ENCODE measurements at regions not wholly inside any gene's neighbourhood (a gene's known extent, or its start where the extent isn't known, plus 50 kb on each side); places are given as distances from the start of the nearest gene placed in this dataset.

DNA sequence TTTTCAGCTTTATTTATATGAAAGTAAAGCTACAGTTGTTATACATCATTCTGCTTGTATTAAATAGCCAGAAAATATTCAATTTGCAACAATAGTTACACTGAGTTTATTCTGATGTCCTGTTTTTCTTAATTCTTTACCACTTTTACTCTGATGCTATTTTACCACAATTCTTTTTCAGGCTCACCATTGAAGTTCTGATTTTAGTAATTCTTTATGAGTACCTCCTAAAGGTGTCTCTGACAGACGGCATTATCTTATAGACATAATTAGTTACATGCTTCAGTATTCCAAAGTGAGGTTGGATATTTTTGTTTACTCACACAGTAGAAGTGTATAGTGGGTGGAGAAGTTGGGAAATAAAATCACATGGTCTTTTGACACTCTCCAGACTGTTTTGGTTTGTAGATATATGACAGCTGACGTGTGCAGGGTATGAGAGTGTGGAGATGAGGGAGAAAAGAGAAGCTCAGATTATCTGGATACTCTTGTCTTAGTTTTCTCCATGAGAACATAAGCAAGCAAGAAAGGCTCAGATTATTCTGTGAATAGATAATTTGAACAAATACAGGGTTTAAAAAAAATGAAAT, 97.4 kb downstream of the FBXO4 start:
- Histone ChIP-seq H3K4me3 (no peak overlapping the region), H3K9me3 (replicated peaks in 1 of 3) (peaks cover 0 to 3% (median 0%) of the 10 kb centered on the region in 3 donors), H3K4me1 (replicated peaks in 1 of 2) (no peaks in the 10 kb centered on the region), H3K27ac (no peak overlapping the region), H3K27me3 (no peaks in the 10 kb centered on the region), H3K36me3 (replicated peaks in 1 of 2) (no peaks in the 10 kb centered on the region)
- no peak for TF ChIP-seq POLR2A (IDR thresholded peaks at IDR 0.05)
- TF ChIP-seq, protein P1, sequence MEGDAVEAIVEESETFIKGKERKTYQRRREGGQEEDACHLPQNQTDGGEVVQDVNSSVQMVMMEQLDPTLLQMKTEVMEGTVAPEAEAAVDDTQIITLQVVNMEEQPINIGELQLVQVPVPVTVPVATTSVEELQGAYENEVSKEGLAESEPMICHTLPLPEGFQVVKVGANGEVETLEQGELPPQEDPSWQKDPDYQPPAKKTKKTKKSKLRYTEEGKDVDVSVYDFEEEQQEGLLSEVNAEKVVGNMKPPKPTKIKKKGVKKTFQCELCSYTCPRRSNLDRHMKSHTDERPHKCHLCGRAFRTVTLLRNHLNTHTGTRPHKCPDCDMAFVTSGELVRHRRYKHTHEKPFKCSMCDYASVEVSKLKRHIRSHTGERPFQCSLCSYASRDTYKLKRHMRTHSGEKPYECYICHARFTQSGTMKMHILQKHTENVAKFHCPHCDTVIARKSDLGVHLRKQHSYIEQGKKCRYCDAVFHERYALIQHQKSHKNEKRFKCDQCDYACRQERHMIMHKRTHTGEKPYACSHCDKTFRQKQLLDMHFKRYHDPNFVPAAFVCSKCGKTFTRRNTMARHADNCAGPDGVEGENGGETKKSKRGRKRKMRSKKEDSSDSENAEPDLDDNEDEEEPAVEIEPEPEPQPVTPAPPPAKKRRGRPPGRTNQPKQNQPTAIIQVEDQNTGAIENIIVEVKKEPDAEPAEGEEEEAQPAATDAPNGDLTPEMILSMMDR (IDR thresholded peaks at IDR 0.05): no peak
- 47 to 55% (median 50%) methylated on average over 2 of the region's 2 CpGs for WGBS, 4 donors
- DNase-seq: no peak
- intact Hi-C loops (cut with DNase I): no loop called here

DNA sequence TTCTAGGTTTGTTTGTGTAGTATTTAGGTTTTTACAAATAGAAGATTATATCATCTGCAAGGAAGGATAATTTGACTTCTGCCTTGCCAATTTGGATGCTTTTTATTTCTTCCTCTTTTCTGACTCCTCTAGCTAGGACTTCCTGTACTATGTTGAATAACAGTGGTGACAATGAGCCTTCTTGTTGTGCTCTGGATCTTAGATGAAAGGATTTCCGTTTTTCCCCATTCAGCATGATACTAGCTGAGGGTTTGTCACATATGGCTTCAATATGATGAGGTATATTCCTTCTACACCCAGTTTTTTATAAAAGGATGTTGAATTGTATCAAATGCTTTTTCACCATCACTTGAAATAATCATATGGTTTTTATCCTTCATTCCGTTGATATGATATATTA, 101.4 kb downstream of the FBXO4 start:
- TF ChIP-seq POLR2A (IDR thresholded peaks at IDR 0.05): no peak
- TF ChIP-seq, protein P1 (IDR thresholded peaks at IDR 0.05): no peak
- no peak overlapping the region for H3K27ac ChIP-seq
- H3K4me3 ChIP-seq: no peak overlapping the region
- H3K27me3 ChIP-seq: peaks cover 4% of the 10 kb centered on the region
- H3K36me3 ChIP-seq (replicated peaks in 1 of 2): no peaks in the 10 kb centered on the region
- 60 to 67% (median 63%) methylated on average over 2 of the region's 2 CpGs for WGBS, 4 donors
- intact Hi-C loops (cut with DNase I): no loop called here
- no peaks in the 10 kb centered on the region for H3K4me1 ChIP-seq (replicated peaks in 1 of 2)
- H3K9me3 ChIP-seq (replicated peaks in 1 of 3): no peaks in the 10 kb centered on the region
- no peak for DNase-seq

GRCh38 chr5:42032137-42032536, 107.1 kb downstream of the FBXO4 start:
- Histone ChIP-seq H3K27ac (no peak overlapping the region), H3K9me3 (replicated peaks in 1 of 3) (no peaks in the 10 kb centered on the region), H3K27me3 (peaks cover 4% of the 10 kb centered on the region), H3K4me3 (no peak overlapping the region), H3K4me1 (replicated peaks in 1 of 2) (no peaks in the 10 kb centered on the region), H3K36me3 (replicated peaks in 1 of 2) (no peaks in the 10 kb centered on the region)
- TF ChIP-seq, protein P1 (IDR thresholded peaks at IDR 0.05): no peak
- no peak for TF ChIP-seq POLR2A (IDR thresholded peaks at IDR 0.05)
- no peak for DNase-seq
- intact Hi-C loops (cut with DNase I): no loop called here
- 37 to 59% (median 38%) methylated on average over 1 of the region's 1 CpG; no CpG with 5 or more reads in 1 of the 4 donors for WGBS, 4 donors

DNA sequence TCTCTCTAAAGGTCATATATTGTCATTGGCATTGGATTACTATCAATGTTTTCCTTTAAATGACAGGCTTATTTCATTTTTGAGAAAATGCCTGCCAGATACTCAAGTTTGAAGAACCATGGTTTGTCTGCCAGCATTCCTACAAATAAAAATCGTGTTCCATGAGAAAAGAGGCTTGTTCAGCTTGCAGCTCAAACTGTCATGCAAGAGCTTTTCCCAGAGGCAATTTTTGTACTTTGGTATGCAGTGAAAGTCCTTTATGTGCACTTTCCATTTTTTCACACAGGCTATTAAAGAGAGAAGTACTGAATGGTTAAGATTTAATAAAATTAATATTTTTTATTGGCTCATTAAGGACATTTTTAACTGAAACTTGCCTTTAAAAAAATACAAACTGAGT, 110.4 kb downstream of the FBXO4 start:
- Histone ChIP-seq H3K4me3 (no peak overlapping the region), H3K4me1 (replicated peaks in 1 of 2) (no peaks in the 10 kb centered on the region), H3K9me3 (replicated peaks in 1 of 3) (no peaks in the 10 kb centered on the region), H3K36me3 (replicated peaks in 1 of 2) (no peaks in the 10 kb centered on the region), H3K27ac (no peak overlapping the region), H3K27me3 (no peaks in the 10 kb centered on the region)
- 12 to 24% (median 18%) methylated on average over 1 of the region's 1 CpG for WGBS, 4 donors
- no peak for TF ChIP-seq POLR2A (IDR thresholded peaks at IDR 0.05)
- TF ChIP-seq, protein P1 (IDR thresholded peaks at IDR 0.05): no peak
- DNase-seq: no peak
- intact Hi-C loops (cut with DNase I): no loop called here
